ENCODE measurements at regions not wholly inside any gene's neighbourhood (a gene's known extent, or its start where the extent isn't known, plus 50 kb on each side); places are given as distances from the start of the nearest gene placed in this dataset.

DNA sequence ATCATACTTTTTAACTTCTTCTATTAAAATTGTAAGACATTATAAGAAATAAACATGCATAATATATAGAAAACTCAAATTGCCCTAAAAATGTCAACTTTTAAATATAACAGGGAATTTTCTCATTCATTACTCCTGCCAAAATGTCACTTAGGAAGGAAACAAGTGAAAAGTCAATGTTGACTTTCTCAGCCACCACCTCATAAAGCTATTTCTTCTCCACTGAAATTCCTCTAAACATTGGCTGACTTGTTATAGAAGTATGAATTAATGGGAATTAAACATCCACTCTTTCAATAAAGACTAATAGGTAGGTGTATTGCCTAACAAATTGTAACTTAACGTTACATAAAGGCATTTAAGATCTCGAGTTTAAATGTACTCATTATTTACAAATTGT, 499.7 kb upstream of the SYT4 start:
- TF ChIP-seq CTCF (IDR thresholded peaks at IDR 0.05 in 2 of 3, conservative IDR thresholded peaks at IDR 0.05 in 1 of 3; ENCODE audit: borderline replicate concordance in 1 of 3, insufficient read depth in 1 of 3, low read depth in 2 of 3, low read length in 2 of 3) (no peak), EZH2 (IDR thresholded peaks at IDR 0.05) (no peak), POLR2A (IDR thresholded peaks at IDR 0.05; ENCODE audit: borderline replicate concordance, extremely low read depth, insufficient read depth, insufficient read length) (no peak), ZNF274 (IDR thresholded peaks at IDR 0.05; ENCODE audit: low read depth, low read length) (no peak), SIN3A (IDR thresholded peaks at IDR 0.05; ENCODE audit: low read depth) (no peak)
- TF ChIP-seq, protein P1, sequence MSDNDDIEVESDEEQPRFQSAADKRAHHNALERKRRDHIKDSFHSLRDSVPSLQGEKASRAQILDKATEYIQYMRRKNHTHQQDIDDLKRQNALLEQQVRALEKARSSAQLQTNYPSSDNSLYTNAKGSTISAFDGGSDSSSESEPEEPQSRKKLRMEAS (IDR thresholded peaks at IDR 0.05) = no peak

All from HCT116 (cell line).